Neural progenitor cell (in vitro differentiated cells): ENCODE measurements at regions not wholly inside any gene's neighbourhood (a gene's known extent, or its start where the extent isn't known, plus 50 kb on each side); places are given as distances from the start of the nearest gene placed in this dataset.

Experiments
- DNase-seq: peaks from one replicate; pipeline ENCODE4 v3.0.0-alpha.2; 2016; ENCODE audit warnings: low spot score
- H2AFZ ChIP-seq: fragments of 200-600 bp; sonication (generic); replicated peaks from 2 replicates; pipeline ENCODE4 v1.6.1; 2016; ENCODE audit warnings: antibody characterized with exemption
- H3F3A ChIP-seq: fragments of 200-600 bp; sonication (generic); 2 replicates; pipeline ENCODE4 v1.6.1; 2016; ENCODE audit warnings: antibody characterized with exemption, low read depth
- H3K27ac ChIP-seq: fragments of 200-600 bp; sonication (generic); 2 replicates; pipeline ENCODE4 v1.5.1; 2016; ENCODE audit warnings: mild to moderate bottlenecking
- H3K27me3 ChIP-seq: fragments of 200-600 bp; sonication (generic); 2 replicates; pipeline ENCODE4 v1.6.1; 2016; ENCODE audit warnings: mild to moderate bottlenecking, moderate library complexity
- H3K36me3 ChIP-seq: fragments of 200-600 bp; sonication (generic); 2 replicates; pipeline ENCODE4 v1.5.1; 2016
- H3K4me1 ChIP-seq: fragments of 200-600 bp; sonication (generic); 2 replicates; pipeline ENCODE4 v1.6.1; 2016; ENCODE audit warnings: mixed run types
- H3K4me2 ChIP-seq: fragments of 200-600 bp; sonication (generic); 2 replicates; pipeline ENCODE4 v1.6.1; 2016
- H3K4me3 ChIP-seq: fragments of 200-600 bp; sonication (generic); 2 replicates; pipeline ENCODE4 v1.5.1; 2016
- H3K79me2 ChIP-seq: fragments of 200-600 bp; sonication (generic); 2 replicates; pipeline ENCODE4 v1.6.1; 2016; ENCODE audit warnings: low read depth
- H3K9ac ChIP-seq: fragments of 200-600 bp; sonication (generic); 2 replicates; pipeline ENCODE4 v1.6.1; 2016
- H3K9me3 ChIP-seq: fragments of 200-600 bp; sonication (generic); 2 replicates; pipeline ENCODE4 v1.5.1; 2016; ENCODE audit warnings: low read depth
- H4K20me1 ChIP-seq: fragments of 200-600 bp; sonication (generic); 2 replicates; pipeline ENCODE4 v1.6.1; 2016; ENCODE audit warnings: low read depth
- H3K27ac Mint-ChIP-seq: 3 replicates; pipeline ENCODE4 v1.8.0; 2021; ENCODE audit warnings: mixed read lengths
- H3K27me3 Mint-ChIP-seq: 2 replicates; pipeline ENCODE4 v1.8.0; 2022; ENCODE audit warnings: low read depth, mild to moderate bottlenecking, inconsistent platforms, moderate library complexity, mixed read lengths; ENCODE audit not compliant: insufficient read depth
- H3K36me3 Mint-ChIP-seq: 3 replicates; pipeline ENCODE4 v1.8.0; 2021; ENCODE audit warnings: mixed read lengths
- H3K4me1 Mint-ChIP-seq: 3 replicates; pipeline ENCODE4 v1.8.0; 2021; ENCODE audit warnings: mixed read lengths
- H3K4me3 Mint-ChIP-seq: 3 replicates; pipeline ENCODE4 v1.8.0; 2021; ENCODE audit warnings: mild to moderate bottlenecking, moderate library complexity, mixed read lengths
- H3K9me3 Mint-ChIP-seq: 3 replicates; pipeline ENCODE4 v1.8.0; 2020; ENCODE audit warnings: mixed read lengths
- EZH2 ChIP-seq: fragments of 200-600 bp; sonication (generic); IDR thresholded peaks from 2 replicates; pipeline ENCODE4 v1.6.1; 2017; ENCODE audit warnings: antibody characterized with exemption, mild to moderate bottlenecking, moderate library complexity
- EZH2phosphoT487 ChIP-seq: fragments of 200-600 bp; sonication (generic); IDR thresholded peaks from 2 replicates; pipeline ENCODE4 v1.6.1; 2017; ENCODE audit warnings: antibody characterized with exemption
- TF ChIP-seq, protein P1 (sequence below): fragments of 200-600 bp; sonication (generic); IDR thresholded peaks from 2 replicates; pipeline ENCODE4 v1.5.1; 2017; ENCODE audit warnings: antibody characterized with exemption, mild to moderate bottlenecking

DNA sequence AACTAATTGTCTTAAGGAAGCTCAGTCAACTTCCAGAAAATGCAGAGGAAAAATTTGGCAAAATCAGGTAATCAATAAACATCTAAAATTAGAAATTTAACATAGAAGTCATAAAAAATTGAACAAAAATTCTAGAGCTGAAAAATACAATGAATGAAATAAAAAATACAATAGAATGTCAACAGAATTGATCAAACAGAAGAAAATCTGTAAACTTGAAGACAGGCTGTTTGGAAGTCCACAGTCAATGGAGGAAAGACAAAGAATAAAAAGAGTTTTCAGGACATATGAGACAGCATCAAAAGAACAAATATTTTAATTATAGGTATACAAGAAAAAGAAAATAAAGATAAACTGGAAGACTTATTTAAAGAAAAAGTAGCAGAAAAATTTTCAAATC lies 469.0 kb downstream of the RWDD3 start:
- Histone ChIP-seq H2AFZ (no peak overlapping the region), H3F3A (peaks cover 15% of the 10 kb centered on the region), H3K4me2 (no peak overlapping the region), H3K27me3 (no peaks in the 10 kb centered on the region), H4K20me1 (no peaks in the 10 kb centered on the region), H3K4me3 (no peak overlapping the region), H3K79me2 (no peaks in the 10 kb centered on the region), H3K27ac (no peak overlapping the region), H3K9ac (no peak overlapping the region), H3K4me1 (peaks cover 19% of the 10 kb centered on the region), H3K9me3 (no peaks in the 10 kb centered on the region), H3K36me3 (no peaks in the 10 kb centered on the region)
- TF ChIP-seq, protein P1, sequence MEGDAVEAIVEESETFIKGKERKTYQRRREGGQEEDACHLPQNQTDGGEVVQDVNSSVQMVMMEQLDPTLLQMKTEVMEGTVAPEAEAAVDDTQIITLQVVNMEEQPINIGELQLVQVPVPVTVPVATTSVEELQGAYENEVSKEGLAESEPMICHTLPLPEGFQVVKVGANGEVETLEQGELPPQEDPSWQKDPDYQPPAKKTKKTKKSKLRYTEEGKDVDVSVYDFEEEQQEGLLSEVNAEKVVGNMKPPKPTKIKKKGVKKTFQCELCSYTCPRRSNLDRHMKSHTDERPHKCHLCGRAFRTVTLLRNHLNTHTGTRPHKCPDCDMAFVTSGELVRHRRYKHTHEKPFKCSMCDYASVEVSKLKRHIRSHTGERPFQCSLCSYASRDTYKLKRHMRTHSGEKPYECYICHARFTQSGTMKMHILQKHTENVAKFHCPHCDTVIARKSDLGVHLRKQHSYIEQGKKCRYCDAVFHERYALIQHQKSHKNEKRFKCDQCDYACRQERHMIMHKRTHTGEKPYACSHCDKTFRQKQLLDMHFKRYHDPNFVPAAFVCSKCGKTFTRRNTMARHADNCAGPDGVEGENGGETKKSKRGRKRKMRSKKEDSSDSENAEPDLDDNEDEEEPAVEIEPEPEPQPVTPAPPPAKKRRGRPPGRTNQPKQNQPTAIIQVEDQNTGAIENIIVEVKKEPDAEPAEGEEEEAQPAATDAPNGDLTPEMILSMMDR = no peak
- TF ChIP-seq EZH2phosphoT487 (no peak), EZH2 (no peak)
- H3K27me3 Mint-ChIP-seq = peaks cover 3% of the 10 kb centered on the region
- no peak overlapping the region for H3K4me3 Mint-ChIP-seq
- no peak for DNase-seq
- H3K27ac Mint-ChIP-seq = no peak overlapping the region
- H3K4me1 Mint-ChIP-seq = peaks cover 8% of the 10 kb centered on the region
- H3K36me3 Mint-ChIP-seq = no peaks in the 10 kb centered on the region
- H3K9me3 Mint-ChIP-seq = peaks cover 25% of the 10 kb centered on the region

DNA sequence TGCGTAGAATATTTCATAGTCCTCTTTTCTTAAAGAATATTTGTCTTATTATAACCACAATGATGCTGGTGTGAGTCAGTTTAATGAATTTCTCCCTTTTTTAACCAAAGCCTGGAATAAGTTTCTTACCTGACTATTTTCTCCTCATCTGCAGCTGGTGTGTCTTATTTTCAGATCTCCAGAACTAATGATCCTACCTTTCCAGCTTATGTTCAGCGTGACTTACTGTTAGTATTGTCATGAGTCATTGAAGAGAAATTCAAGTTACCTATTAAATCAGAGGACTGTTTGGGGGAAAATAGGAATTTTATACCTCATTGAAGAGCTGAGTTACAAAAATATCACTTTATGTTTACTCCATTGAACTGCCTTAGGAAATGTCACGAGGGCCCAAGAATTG lies 482.1 kb downstream of the RWDD3 start:
- no peaks in the 10 kb centered on the region for H3K36me3 Mint-ChIP-seq
- DNase-seq = no peak
- no peaks in the 10 kb centered on the region for H3K9me3 ChIP-seq
- no peaks in the 10 kb centered on the region for H3K4me1 ChIP-seq
- H2AFZ ChIP-seq = no peak overlapping the region
- H3K9me3 Mint-ChIP-seq = no peaks in the 10 kb centered on the region
- no peaks in the 10 kb centered on the region for H3K27me3 Mint-ChIP-seq
- no peak overlapping the region for H3K4me3 Mint-ChIP-seq
- TF ChIP-seq EZH2 (no peak), EZH2phosphoT487 (no peak)
- TF ChIP-seq, protein P1 = no peak
- H3K4me1 Mint-ChIP-seq = no peaks in the 10 kb centered on the region
- no peak overlapping the region for H3K27ac Mint-ChIP-seq
- H4K20me1 ChIP-seq = no peaks in the 10 kb centered on the region
- H3K36me3 ChIP-seq = no peaks in the 10 kb centered on the region
- H3K79me2 ChIP-seq = no peaks in the 10 kb centered on the region
- H3F3A ChIP-seq = no peaks in the 10 kb centered on the region
- H3K9ac ChIP-seq = no peak overlapping the region
- H3K4me2 ChIP-seq = no peak overlapping the region
- no peak overlapping the region for H3K27ac ChIP-seq
- no peak overlapping the region for H3K4me3 ChIP-seq
- no peaks in the 10 kb centered on the region for H3K27me3 ChIP-seq

DNA sequence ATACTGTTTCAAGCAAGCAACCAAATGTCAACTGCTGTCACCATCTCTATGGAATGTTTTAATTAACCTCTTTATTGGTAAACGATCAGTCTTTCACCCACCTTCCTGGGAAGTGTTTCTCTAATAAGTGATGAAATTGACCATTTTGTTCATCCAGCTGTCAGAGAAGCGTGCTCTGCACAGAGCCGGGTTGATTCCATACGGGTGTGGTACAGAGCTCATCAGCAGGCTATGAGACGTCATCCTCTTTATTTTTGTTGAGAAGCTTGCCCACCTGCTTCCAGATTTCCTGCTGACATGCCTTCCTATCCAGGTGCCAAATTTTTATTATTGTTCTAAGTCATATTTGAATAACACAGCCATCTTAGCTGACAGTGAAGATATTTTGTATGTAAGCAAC lies 482.5 kb downstream of the RWDD3 start:
- no peak overlapping the region for H3K4me3 ChIP-seq
- H3K4me2 ChIP-seq = no peak overlapping the region
- TF ChIP-seq EZH2 (no peak), EZH2phosphoT487 (no peak)
- TF ChIP-seq, protein P1 = no peak
- no peak for DNase-seq
- no peaks in the 10 kb centered on the region for H3F3A ChIP-seq
- H3K79me2 ChIP-seq = no peaks in the 10 kb centered on the region
- H3K4me1 ChIP-seq = no peaks in the 10 kb centered on the region
- no peaks in the 10 kb centered on the region for H3K27me3 Mint-ChIP-seq
- H3K4me1 Mint-ChIP-seq = no peaks in the 10 kb centered on the region
- H3K9me3 ChIP-seq = no peaks in the 10 kb centered on the region
- H3K27ac ChIP-seq = no peak overlapping the region
- no peak overlapping the region for H3K4me3 Mint-ChIP-seq
- H3K27me3 ChIP-seq = no peaks in the 10 kb centered on the region
- H3K36me3 Mint-ChIP-seq = no peaks in the 10 kb centered on the region
- no peaks in the 10 kb centered on the region for H4K20me1 ChIP-seq
- H3K27ac Mint-ChIP-seq = no peak overlapping the region
- no peak overlapping the region for H3K9ac ChIP-seq
- H3K36me3 ChIP-seq = no peaks in the 10 kb centered on the region
- no peak overlapping the region for H2AFZ ChIP-seq
- no peaks in the 10 kb centered on the region for H3K9me3 Mint-ChIP-seq

DNA sequence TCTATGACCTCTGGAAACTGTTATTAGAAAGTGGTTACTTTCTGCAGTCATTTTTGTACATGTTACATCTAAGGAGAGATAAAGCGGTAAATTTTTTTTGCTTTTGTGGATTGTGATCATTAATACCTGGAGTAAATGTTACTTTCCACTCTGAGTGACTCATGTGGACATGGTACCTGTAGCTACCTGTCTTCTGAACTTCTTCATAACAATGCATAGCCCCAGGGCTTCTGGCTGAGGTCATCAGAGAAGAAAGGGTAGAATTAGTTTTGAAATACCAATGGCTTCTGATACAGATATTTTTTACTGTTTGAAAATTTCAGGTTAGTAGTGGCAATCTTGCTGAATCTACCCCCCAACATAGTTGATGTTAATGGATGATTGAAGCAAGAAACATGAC lies 489.3 kb downstream of the RWDD3 start:
- no peaks in the 10 kb centered on the region for H3K4me1 Mint-ChIP-seq
- Histone ChIP-seq H4K20me1 (no peaks in the 10 kb centered on the region), H3K4me3 (no peak overlapping the region), H3K4me1 (no peaks in the 10 kb centered on the region), H3F3A (no peaks in the 10 kb centered on the region), H3K27ac (no peak overlapping the region), H3K4me2 (no peak overlapping the region), H3K27me3 (no peaks in the 10 kb centered on the region), H3K79me2 (no peaks in the 10 kb centered on the region), H2AFZ (no peak overlapping the region), H3K9me3 (no peaks in the 10 kb centered on the region), H3K36me3 (no peaks in the 10 kb centered on the region), H3K9ac (no peak overlapping the region)
- no peak overlapping the region for H3K27ac Mint-ChIP-seq
- TF ChIP-seq EZH2 (no peak), EZH2phosphoT487 (no peak)
- TF ChIP-seq, protein P1 = no peak
- H3K27me3 Mint-ChIP-seq = no peaks in the 10 kb centered on the region
- DNase-seq = no peak
- no peak overlapping the region for H3K4me3 Mint-ChIP-seq
- H3K9me3 Mint-ChIP-seq = no peaks in the 10 kb centered on the region
- no peaks in the 10 kb centered on the region for H3K36me3 Mint-ChIP-seq
